ENCODE measurements at regions not wholly inside any gene's neighbourhood (a gene's known extent, or its start where the extent isn't known, plus 50 kb on each side); places are given as distances from the start of the nearest gene placed in this dataset.
"Not testable (repeated sequence)": the region's sequence is repeated elsewhere in the genome, so short reads cannot be mapped to it uniquely, and the experiment has no call there.

DNA sequence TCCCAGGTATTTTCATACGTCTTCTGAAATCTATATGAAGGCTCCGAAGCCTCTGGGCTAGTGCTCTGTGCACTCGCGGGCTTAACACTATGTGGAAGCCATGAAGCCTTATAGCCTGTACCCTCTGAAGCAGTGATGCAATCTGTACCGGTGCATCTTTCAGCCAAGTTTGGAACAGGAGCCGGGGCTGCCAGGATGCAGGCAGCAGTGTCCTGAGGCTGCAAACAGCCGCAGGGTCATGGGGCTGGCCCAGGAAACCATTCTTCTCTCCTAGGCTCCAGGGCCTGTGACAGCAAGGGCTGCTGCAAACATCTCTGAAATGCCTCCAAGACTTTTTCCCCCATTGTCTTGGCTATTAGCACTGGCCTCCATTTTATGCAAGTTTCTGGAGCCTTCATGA, 279.6 kb downstream of the POTED start:
- TF ChIP-seq POLR2A (IDR thresholded peaks at IDR 0.05) = not testable (repeated sequence)
- TF ChIP-seq, protein P1, sequence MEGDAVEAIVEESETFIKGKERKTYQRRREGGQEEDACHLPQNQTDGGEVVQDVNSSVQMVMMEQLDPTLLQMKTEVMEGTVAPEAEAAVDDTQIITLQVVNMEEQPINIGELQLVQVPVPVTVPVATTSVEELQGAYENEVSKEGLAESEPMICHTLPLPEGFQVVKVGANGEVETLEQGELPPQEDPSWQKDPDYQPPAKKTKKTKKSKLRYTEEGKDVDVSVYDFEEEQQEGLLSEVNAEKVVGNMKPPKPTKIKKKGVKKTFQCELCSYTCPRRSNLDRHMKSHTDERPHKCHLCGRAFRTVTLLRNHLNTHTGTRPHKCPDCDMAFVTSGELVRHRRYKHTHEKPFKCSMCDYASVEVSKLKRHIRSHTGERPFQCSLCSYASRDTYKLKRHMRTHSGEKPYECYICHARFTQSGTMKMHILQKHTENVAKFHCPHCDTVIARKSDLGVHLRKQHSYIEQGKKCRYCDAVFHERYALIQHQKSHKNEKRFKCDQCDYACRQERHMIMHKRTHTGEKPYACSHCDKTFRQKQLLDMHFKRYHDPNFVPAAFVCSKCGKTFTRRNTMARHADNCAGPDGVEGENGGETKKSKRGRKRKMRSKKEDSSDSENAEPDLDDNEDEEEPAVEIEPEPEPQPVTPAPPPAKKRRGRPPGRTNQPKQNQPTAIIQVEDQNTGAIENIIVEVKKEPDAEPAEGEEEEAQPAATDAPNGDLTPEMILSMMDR (IDR thresholded peaks at IDR 0.05) = not testable (repeated sequence)
